CD4-positive, CD25-positive, alpha-beta regulatory T cell (primary cell): ENCODE measurements at regions not wholly inside any gene's neighbourhood (a gene's known extent, or its start where the extent isn't known, plus 50 kb on each side); places are given as distances from the start of the nearest gene placed in this dataset.

Source experiments
- ATAC-seq, 2 donors: fragments of 150-1000 bp; cut with Tn5 transposase; one replicate each; pipeline ENCODE4 v1.10.0; 2021; ENCODE audit warnings: low read depth in 2 of 2, moderate number of reproducible peaks in 2 of 2, moderate library complexity in 1 of 2
- DNase-seq, 3 donors: peaks; one replicate each; pipeline versions ENCODE4 v3.0.0 to v3.0.0-alpha.2; 2012 to 2022; ENCODE audit warnings: mixed read lengths in 1 of 3
- H3K27ac ChIP-seq: one replicate; pipeline ENCODE4 v1.7.0; 2013; ENCODE audit warnings: mild to moderate bottlenecking, low read length; ENCODE audit not compliant: insufficient read depth, poor library complexity, severe bottlenecking
- H3K27me3 ChIP-seq: one replicate; pipeline ENCODE4 v1.7.0; 2013; ENCODE audit warnings: low read length; ENCODE audit not compliant: control insufficient read depth, insufficient read depth
- H3K36me3 ChIP-seq: one replicate; pipeline ENCODE4 v1.7.0; 2013; ENCODE audit warnings: mild to moderate bottlenecking, low read length, moderate library complexity; ENCODE audit not compliant: control insufficient read depth, insufficient read depth
- H3K4me1 ChIP-seq: 2 replicates; pipeline ENCODE4 v1.7.0; 2013; ENCODE audit warnings: mild to moderate bottlenecking, low read length; ENCODE audit not compliant: insufficient read depth, control insufficient read depth, poor library complexity, severe bottlenecking
- H3K4me3 ChIP-seq: one replicate; pipeline ENCODE4 v1.7.0; 2013; ENCODE audit warnings: low read depth, mild to moderate bottlenecking, low read length, moderate library complexity
- H3K9me3 ChIP-seq, 2 experiments: 1 replicate in 1 of 2; 2 replicates in 1 of 2; pipeline ENCODE4 v1.7.0; 2013; ENCODE audit warnings: low read length in 2 of 2, mild to moderate bottlenecking in 1 of 2, moderate library complexity in 1 of 2; ENCODE audit not compliant: control insufficient read depth in 2 of 2
- H3K27ac Mint-ChIP-seq, 3 donors: one replicate each; pipeline ENCODE4 v1.8.0; 2020 to 2022; ENCODE audit warnings: mild to moderate bottlenecking in 3 of 3, mixed read lengths in 3 of 3, moderate library complexity in 2 of 3
- H3K27me3 Mint-ChIP-seq: one replicate; pipeline ENCODE4 v1.8.0; 2022; ENCODE audit warnings: mild to moderate bottlenecking, mixed read lengths
- H3K36me3 Mint-ChIP-seq: one replicate; pipeline ENCODE4 v1.8.0; 2020; ENCODE audit warnings: mixed read lengths
- H3K4me1 Mint-ChIP-seq, 4 donors: one replicate each; pipeline ENCODE4 v1.8.0; 2020 to 2022; ENCODE audit warnings: mixed read lengths in 4 of 4, mild to moderate bottlenecking in 1 of 4
- H3K4me3 Mint-ChIP-seq, 4 donors: one replicate each; pipeline ENCODE4 v1.8.0; 2020 to 2022; ENCODE audit warnings: mild to moderate bottlenecking in 4 of 4, mixed read lengths in 4 of 4, moderate library complexity in 3 of 4
- H3K9me3 Mint-ChIP-seq, 7 donors: one replicate each; pipeline ENCODE4 v1.8.0; 2020 to 2022; ENCODE audit warnings: mixed read lengths in 7 of 7, mild to moderate bottlenecking in 3 of 7, moderate library complexity in 2 of 7

GRCh38 chr20:21840991-21841390, 135.5 kb downstream of the PAX1 start:
- DNase-seq, result no peak
- Mint-ChIP-seq H3K4me3 (no peak overlapping the region), H3K4me1 (no peaks in the 10 kb centered on the region), H3K9me3 (peaks cover 0 to 8% (median 0%) of the 10 kb centered on the region in 7 donors), H3K36me3 (no peaks in the 10 kb centered on the region), H3K27ac (no peak overlapping the region), H3K27me3 (no peaks in the 10 kb centered on the region)
- Histone ChIP-seq H3K27ac (no peak overlapping the region), H3K36me3 (no peaks in the 10 kb centered on the region), H3K9me3 (no peaks in the 10 kb centered on the region), H3K27me3 (no peaks in the 10 kb centered on the region), H3K4me1 (no peaks in the 10 kb centered on the region), H3K4me3 (no peak overlapping the region)
- no peak for ATAC-seq

- no peak for ATAC-seq
These were observed 134.5 kb downstream of the PAX1 start for GRCh38 chr20:21839982-21840381.

GRCh38 chr20:21836346-21836745, 130.9 kb downstream of the PAX1 start:
- H3K27ac ChIP-seq, result no peak overlapping the region
- no peaks in the 10 kb centered on the region for H3K9me3 ChIP-seq
- DNase-seq, result no peak
- no peak overlapping the region for H3K4me3 ChIP-seq
- H3K36me3 ChIP-seq, result no peaks in the 10 kb centered on the region
- H3K27ac Mint-ChIP-seq, result no peak overlapping the region
- H3K4me3 Mint-ChIP-seq, result no peak overlapping the region
- peaks cover 0 to 4% (median 0%) of the 10 kb centered on the region in 7 donors for H3K9me3 Mint-ChIP-seq
- ATAC-seq, result no peak
- no peaks in the 10 kb centered on the region for H3K27me3 ChIP-seq
- H3K4me1 ChIP-seq, result no peaks in the 10 kb centered on the region
- H3K36me3 Mint-ChIP-seq, result no peaks in the 10 kb centered on the region
- H3K27me3 Mint-ChIP-seq, result no peaks in the 10 kb centered on the region
- no peaks in the 10 kb centered on the region for H3K4me1 Mint-ChIP-seq

More at GRCh38 chr20:21839982-21840381, 134.5 kb downstream of the PAX1 start:
- no peak overlapping the region for H3K4me3 Mint-ChIP-seq
- H3K36me3 Mint-ChIP-seq, result no peaks in the 10 kb centered on the region
- H3K4me1 Mint-ChIP-seq, result no peaks in the 10 kb centered on the region
- peaks cover 0 to 8% (median 0%) of the 10 kb centered on the region in 7 donors for H3K9me3 Mint-ChIP-seq
- no peaks in the 10 kb centered on the region for H3K4me1 ChIP-seq
- no peaks in the 10 kb centered on the region for H3K27me3 Mint-ChIP-seq
- no peak overlapping the region for H3K4me3 ChIP-seq
- H3K27ac Mint-ChIP-seq, result no peak overlapping the region
- no peaks in the 10 kb centered on the region for H3K27me3 ChIP-seq
- no peak overlapping the region for H3K27ac ChIP-seq
- H3K9me3 ChIP-seq, result no peaks in the 10 kb centered on the region
- no peak for DNase-seq
- H3K36me3 ChIP-seq, result no peaks in the 10 kb centered on the region

- no peak for ATAC-seq
- H3K27me3 ChIP-seq, result no peaks in the 10 kb centered on the region
- no peaks in the 10 kb centered on the region for H3K36me3 ChIP-seq
- H3K27me3 Mint-ChIP-seq, result no peaks in the 10 kb centered on the region
- H3K4me3 Mint-ChIP-seq, result no peak overlapping the region
- no peak overlapping the region for H3K27ac Mint-ChIP-seq
- no peaks in the 10 kb centered on the region for H3K4me1 Mint-ChIP-seq
- no peak for DNase-seq
- no peaks in the 10 kb centered on the region for H3K9me3 ChIP-seq
- no peaks in the 10 kb centered on the region for H3K4me1 ChIP-seq
- peaks cover 0 to 4% (median 0%) of the 10 kb centered on the region in 7 donors for H3K9me3 Mint-ChIP-seq
- H3K4me3 ChIP-seq, result no peak overlapping the region
- H3K36me3 Mint-ChIP-seq, result no peaks in the 10 kb centered on the region
- no peak overlapping the region for H3K27ac ChIP-seq
These were observed 129.6 kb downstream of the PAX1 start for GRCh38 chr20:21835042-21835441.

- Histone ChIP-seq H3K27ac (no peak overlapping the region), H3K4me1 (no peaks in the 10 kb centered on the region), H3K27me3 (no peaks in the 10 kb centered on the region), H3K36me3 (no peaks in the 10 kb centered on the region), H3K9me3 (no peaks in the 10 kb centered on the region), H3K4me3 (no peak overlapping the region)
- Mint-ChIP-seq H3K27me3 (no peaks in the 10 kb centered on the region), H3K36me3 (no peaks in the 10 kb centered on the region), H3K4me1 (no peaks in the 10 kb centered on the region), H3K9me3 (peaks cover 0 to 3% (median 0%) of the 10 kb centered on the region in 7 donors), H3K4me3 (no peak overlapping the region), H3K27ac (no peak overlapping the region)
- no peak for DNase-seq
- no peak for ATAC-seq
These were observed 127.2 kb downstream of the PAX1 start for GRCh38 chr20:21832442-21833385.

GRCh38 chr20:21826976-21827375, 121.5 kb downstream of the PAX1 start:
- no peaks in the 10 kb centered on the region for H3K9me3 ChIP-seq
- no peak overlapping the region for H3K27ac ChIP-seq
- H3K4me1 Mint-ChIP-seq, result no peaks in the 10 kb centered on the region
- H3K27me3 ChIP-seq, result no peaks in the 10 kb centered on the region
- no peaks in the 10 kb centered on the region for H3K27me3 Mint-ChIP-seq
- H3K4me3 Mint-ChIP-seq, result no peak overlapping the region
- H3K36me3 ChIP-seq, result no peaks in the 10 kb centered on the region
- no peaks in the 10 kb centered on the region for H3K4me1 ChIP-seq
- DNase-seq, result no peak
- H3K9me3 Mint-ChIP-seq, result peaks cover 0 to 3% (median 0%) of the 10 kb centered on the region in 7 donors
- no peak overlapping the region for H3K4me3 ChIP-seq
- no peak for ATAC-seq
- H3K36me3 Mint-ChIP-seq, result no peaks in the 10 kb centered on the region
- no peak overlapping the region for H3K27ac Mint-ChIP-seq

- H3K27ac Mint-ChIP-seq, result no peak overlapping the region
- DNase-seq (no peak), ATAC-seq (no peak)
- no peaks in the 10 kb centered on the region for H3K27me3 Mint-ChIP-seq
- H3K9me3 ChIP-seq, result no peaks in the 10 kb centered on the region
- no peak overlapping the region for H3K27ac ChIP-seq
- H3K4me3 ChIP-seq, result no peak overlapping the region
- no peak overlapping the region for H3K4me3 Mint-ChIP-seq
- no peaks in the 10 kb centered on the region for H3K27me3 ChIP-seq
- H3K36me3 Mint-ChIP-seq, result no peaks in the 10 kb centered on the region
- H3K9me3 Mint-ChIP-seq, result peaks cover 0 to 8% (median 0%) of the 10 kb centered on the region in 7 donors
- no peaks in the 10 kb centered on the region for H3K4me1 ChIP-seq
- no peaks in the 10 kb centered on the region for H3K36me3 ChIP-seq
- H3K4me1 Mint-ChIP-seq, result no peaks in the 10 kb centered on the region
These were observed 115.9 kb downstream of the PAX1 start for GRCh38 chr20:21821358-21821757.

- H3K27ac ChIP-seq, result no peak overlapping the region
These were observed 115.2 kb downstream of the PAX1 start for GRCh38 chr20:21820688-21821087.

More at GRCh38 chr20:21820688-21821087, 115.2 kb downstream of the PAX1 start:
- no peak for DNase-seq
- no peaks in the 10 kb centered on the region for H3K4me1 ChIP-seq
- no peaks in the 10 kb centered on the region for H3K9me3 ChIP-seq
- H3K4me1 Mint-ChIP-seq, result no peaks in the 10 kb centered on the region
- H3K4me3 Mint-ChIP-seq, result no peak overlapping the region
- H3K36me3 Mint-ChIP-seq, result no peaks in the 10 kb centered on the region
- H3K27me3 Mint-ChIP-seq, result no peaks in the 10 kb centered on the region
- H3K27ac Mint-ChIP-seq, result no peak overlapping the region
- H3K36me3 ChIP-seq, result no peaks in the 10 kb centered on the region
- H3K4me3 ChIP-seq, result no peak overlapping the region
- H3K27me3 ChIP-seq, result no peaks in the 10 kb centered on the region
- no peak for ATAC-seq
- peaks cover 0 to 8% (median 0%) of the 10 kb centered on the region in 7 donors for H3K9me3 Mint-ChIP-seq
